Thoracic aorta (tissue), 2 donors: ENCODE measurements at regions not wholly inside any gene's neighbourhood (a gene's known extent, or its start where the extent isn't known, plus 50 kb on each side); places are given as distances from the start of the nearest gene placed in this dataset.

Experiments
- ATAC-seq: fragments of 150-250 bp; one replicate; pipeline ENCODE4 v1.8.0; 2017; ENCODE audit warnings: low read depth; ENCODE audit not compliant: insufficient number of reproducible peaks, low FRiP score
- DNase-seq: peaks from one replicate; pipeline ENCODE4 v3.0.0-alpha.2; 2020; ENCODE audit warnings: low spot score
- H3K27ac ChIP-seq, 2 donors: fragments of 200-600 bp; sonication (generic); 1 replicate in 1 of 2; 2 replicates in 1 of 2; pipeline ENCODE4 v1.5.1; 2016; ENCODE audit warnings: mild to moderate bottlenecking in 2 of 2, moderate library complexity in 2 of 2
- H3K27me3 ChIP-seq: fragments of 200-600 bp; sonication (generic); replicated peaks from 2 replicates; pipeline ENCODE4 v1.6.0; 2016; ENCODE audit warnings: mild to moderate bottlenecking; ENCODE audit not compliant: insufficient read depth
- H3K36me3 ChIP-seq: fragments of 200-600 bp; sonication (generic); one replicate; pipeline ENCODE4 v1.5.1; 2016
- H3K4me1 ChIP-seq, 2 donors: fragments of 200-600 bp; sonication (generic); 1 replicate in 1 of 2; 2 replicates in 1 of 2; pipeline versions ENCODE4 v1.5.1 to v1.6.0; 2016; ENCODE audit warnings: low read depth in 2 of 2, mild to moderate bottlenecking in 1 of 2; ENCODE audit not compliant: control insufficient read depth in 1 of 2
- H3K4me3 ChIP-seq: fragments of 200-600 bp; sonication (generic); 2 replicates; pipeline ENCODE4 v1.5.1; 2016; ENCODE audit warnings: mild to moderate bottlenecking
- H3K9me3 ChIP-seq: fragments of 200-600 bp; sonication (generic); 2 replicates; pipeline ENCODE4 v1.5.1; 2016
- TF ChIP-seq, protein P1 (sequence below): fragments of 200-600 bp; sonication (generic); IDR thresholded peaks from one replicate; pipeline ENCODE4 v1.5.1; 2019; ENCODE audit warnings: antibody characterized with exemption

DNA sequence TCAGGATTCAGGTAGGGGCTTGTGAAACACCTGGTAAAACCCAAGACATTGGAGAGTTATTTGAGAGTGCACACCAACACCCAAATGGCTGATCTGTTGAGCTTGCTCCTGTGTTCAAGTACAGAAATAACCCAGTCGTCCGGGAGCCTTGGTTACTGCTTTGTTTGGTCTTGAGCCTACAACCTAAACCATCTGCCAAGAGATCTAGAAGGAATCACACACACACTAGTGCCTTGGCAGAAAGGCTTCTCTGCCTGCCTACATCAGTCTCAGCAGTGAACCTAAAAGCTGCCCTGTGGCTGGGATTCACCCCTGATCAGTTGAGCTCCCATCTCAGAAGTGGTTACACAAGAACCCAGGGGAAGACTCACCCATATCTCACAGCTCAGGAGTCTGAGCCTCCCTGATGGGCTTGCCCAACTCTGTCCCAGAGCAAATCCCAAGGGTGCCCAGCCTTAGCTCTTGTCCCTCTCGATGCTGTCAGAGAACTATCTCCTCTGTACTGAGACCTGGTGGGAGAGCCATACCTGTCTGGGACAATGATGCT is 167.6 kb downstream of the CXCL12 start:
- H3K27me3 ChIP-seq, result no peaks in the 10 kb centered on the region
- no peak overlapping the region for H3K27ac ChIP-seq
- DNase-seq, result no peak
- no peaks in the 10 kb centered on the region for H3K36me3 ChIP-seq
- peak; percentile 88 for ATAC-seq
- H3K4me3 ChIP-seq, result no peak overlapping the region
- peaks cover 0 to 11% of the 10 kb centered on the region in 2 donors for H3K4me1 ChIP-seq
- TF ChIP-seq, protein P1, sequence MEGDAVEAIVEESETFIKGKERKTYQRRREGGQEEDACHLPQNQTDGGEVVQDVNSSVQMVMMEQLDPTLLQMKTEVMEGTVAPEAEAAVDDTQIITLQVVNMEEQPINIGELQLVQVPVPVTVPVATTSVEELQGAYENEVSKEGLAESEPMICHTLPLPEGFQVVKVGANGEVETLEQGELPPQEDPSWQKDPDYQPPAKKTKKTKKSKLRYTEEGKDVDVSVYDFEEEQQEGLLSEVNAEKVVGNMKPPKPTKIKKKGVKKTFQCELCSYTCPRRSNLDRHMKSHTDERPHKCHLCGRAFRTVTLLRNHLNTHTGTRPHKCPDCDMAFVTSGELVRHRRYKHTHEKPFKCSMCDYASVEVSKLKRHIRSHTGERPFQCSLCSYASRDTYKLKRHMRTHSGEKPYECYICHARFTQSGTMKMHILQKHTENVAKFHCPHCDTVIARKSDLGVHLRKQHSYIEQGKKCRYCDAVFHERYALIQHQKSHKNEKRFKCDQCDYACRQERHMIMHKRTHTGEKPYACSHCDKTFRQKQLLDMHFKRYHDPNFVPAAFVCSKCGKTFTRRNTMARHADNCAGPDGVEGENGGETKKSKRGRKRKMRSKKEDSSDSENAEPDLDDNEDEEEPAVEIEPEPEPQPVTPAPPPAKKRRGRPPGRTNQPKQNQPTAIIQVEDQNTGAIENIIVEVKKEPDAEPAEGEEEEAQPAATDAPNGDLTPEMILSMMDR, result no peak
- no peaks in the 10 kb centered on the region for H3K9me3 ChIP-seq

DNA sequence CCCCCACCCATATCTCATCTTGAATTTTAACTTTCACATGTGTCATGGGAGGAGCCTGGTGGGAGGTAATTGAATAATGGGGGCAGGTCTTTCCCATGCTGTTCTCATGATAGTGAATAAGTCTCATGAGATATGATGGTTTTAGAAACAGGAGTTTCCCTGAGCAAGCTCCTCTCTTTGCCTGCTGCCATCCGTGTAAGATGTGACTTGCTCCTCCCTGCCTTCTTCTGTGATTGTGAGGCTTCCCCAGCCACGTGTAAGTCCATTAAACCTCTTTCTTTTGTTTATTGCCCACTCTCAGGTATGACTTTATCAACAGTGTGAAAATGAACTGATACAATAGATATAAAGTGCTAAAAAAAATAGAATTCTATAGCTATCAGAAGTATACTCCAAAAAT is 168.8 kb downstream of the CXCL12 start:
- H3K4me1 ChIP-seq, result peaks cover 0 to 11% of the 10 kb centered on the region in 2 donors
- H3K27ac ChIP-seq, result no peak overlapping the region
- H3K4me3 ChIP-seq, result no peak overlapping the region
- TF ChIP-seq, protein P1, result no peak
- no peaks in the 10 kb centered on the region for H3K27me3 ChIP-seq
- no peaks in the 10 kb centered on the region for H3K9me3 ChIP-seq
- DNase-seq (no peak), ATAC-seq (no peak)
- no peaks in the 10 kb centered on the region for H3K36me3 ChIP-seq

DNA sequence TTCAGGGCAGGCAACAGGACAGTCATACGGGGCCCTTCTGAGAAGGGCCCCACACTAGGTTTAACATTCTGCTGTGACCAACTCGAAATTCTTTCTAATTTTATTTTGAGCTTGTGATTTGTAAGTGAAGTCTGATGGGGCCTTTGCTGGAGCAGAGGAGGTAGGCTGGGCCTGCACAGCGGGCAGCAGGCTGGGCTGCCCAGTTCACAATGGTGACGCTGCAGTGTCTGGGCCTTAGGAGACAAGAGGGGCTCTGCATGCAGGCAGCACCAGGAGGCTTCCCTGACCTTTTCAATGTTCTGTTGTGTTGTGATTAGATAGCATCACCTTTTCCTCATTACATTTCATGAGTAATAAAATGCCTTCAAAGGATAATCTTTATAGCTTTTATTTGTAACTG is 175.1 kb downstream of the CXCL12 start:
- Histone ChIP-seq H3K27me3 (no peaks in the 10 kb centered on the region), H3K36me3 (no peaks in the 10 kb centered on the region), H3K4me3 (no peak overlapping the region), H3K4me1 (peaks cover 0 to 8% of the 10 kb centered on the region in 2 donors), H3K9me3 (no peaks in the 10 kb centered on the region), H3K27ac (no peak overlapping the region)
- no peak for DNase-seq
- TF ChIP-seq, protein P1, result no peak
- ATAC-seq, result no peak

DNA sequence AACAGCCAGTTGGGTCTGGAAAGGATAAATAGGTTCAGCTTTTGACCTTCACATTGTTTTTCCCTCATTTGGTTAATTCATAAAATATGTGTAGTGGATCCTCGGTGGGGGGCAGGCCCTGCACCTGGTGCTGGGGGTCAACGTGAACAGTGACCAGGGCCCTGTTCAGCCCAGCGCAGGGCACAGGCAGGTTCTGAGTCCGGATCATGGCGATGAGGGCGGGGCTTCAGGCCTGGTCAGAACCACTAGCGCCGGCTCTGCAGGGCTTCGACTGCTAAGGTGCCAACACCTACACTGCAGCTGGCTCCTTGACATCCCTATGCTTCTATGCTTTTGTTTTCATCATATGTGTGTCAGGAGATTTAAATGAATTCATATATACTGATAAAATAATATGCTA is 177.7 kb downstream of the CXCL12 start:
- no peaks in the 10 kb centered on the region for H3K9me3 ChIP-seq
- no peaks in the 10 kb centered on the region for H3K27me3 ChIP-seq
- H3K4me1 ChIP-seq, result peaks cover 0 to 8% of the 10 kb centered on the region in 2 donors
- H3K36me3 ChIP-seq, result no peaks in the 10 kb centered on the region
- H3K27ac ChIP-seq, result no peak overlapping the region
- ATAC-seq (no peak), DNase-seq (no peak)
- TF ChIP-seq, protein P1, result no peak
- no peak overlapping the region for H3K4me3 ChIP-seq

DNA sequence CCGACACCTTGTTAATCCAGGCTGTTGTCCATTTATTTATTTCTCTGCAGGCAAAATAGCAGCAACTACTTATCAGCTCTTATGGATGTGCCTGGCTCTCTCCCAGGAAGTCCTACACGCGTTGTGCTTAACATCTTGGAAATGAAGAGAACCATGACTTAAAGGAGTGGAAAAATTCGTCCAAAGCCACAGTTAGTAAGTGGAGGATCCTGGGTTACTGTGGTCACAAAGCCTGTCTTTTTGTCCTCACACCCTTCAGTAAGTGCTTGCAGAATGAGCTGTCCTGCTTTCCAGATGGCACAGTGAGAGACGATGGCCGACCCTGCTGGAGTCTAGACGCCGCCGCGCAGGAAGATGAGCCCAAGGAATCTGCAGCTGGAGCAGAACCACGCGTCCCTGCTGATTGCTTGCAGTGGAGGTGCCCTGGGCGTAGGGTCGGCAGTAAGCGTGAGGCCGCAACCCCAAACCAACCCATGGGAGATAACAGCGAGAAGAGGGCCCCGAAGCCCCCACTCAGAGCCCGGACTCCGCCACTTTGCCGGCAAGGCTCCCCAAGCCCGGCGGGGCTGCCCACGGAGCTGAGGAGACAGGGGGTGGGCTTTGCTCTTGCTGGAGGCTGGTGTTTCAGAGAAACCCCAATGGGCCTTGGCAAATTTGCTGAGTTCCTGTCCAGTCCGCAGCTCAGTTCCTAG is 178.6 kb downstream of the CXCL12 start:
- H3K4me1 ChIP-seq, result peaks cover 0 to 8% of the 10 kb centered on the region in 2 donors
- TF ChIP-seq, protein P1, result no peak
- no peaks in the 10 kb centered on the region for H3K27me3 ChIP-seq
- no peak overlapping the region for H3K27ac ChIP-seq
- no peaks in the 10 kb centered on the region for H3K9me3 ChIP-seq
- H3K4me3 ChIP-seq, result no peak overlapping the region
- DNase-seq, result no peak
- no peaks in the 10 kb centered on the region for H3K36me3 ChIP-seq
- no peak for ATAC-seq
